ENCODE measurements at regions not wholly inside any gene's neighbourhood (a gene's known extent, or its start where the extent isn't known, plus 50 kb on each side); places are given as distances from the start of the nearest gene placed in this dataset.

DNA sequence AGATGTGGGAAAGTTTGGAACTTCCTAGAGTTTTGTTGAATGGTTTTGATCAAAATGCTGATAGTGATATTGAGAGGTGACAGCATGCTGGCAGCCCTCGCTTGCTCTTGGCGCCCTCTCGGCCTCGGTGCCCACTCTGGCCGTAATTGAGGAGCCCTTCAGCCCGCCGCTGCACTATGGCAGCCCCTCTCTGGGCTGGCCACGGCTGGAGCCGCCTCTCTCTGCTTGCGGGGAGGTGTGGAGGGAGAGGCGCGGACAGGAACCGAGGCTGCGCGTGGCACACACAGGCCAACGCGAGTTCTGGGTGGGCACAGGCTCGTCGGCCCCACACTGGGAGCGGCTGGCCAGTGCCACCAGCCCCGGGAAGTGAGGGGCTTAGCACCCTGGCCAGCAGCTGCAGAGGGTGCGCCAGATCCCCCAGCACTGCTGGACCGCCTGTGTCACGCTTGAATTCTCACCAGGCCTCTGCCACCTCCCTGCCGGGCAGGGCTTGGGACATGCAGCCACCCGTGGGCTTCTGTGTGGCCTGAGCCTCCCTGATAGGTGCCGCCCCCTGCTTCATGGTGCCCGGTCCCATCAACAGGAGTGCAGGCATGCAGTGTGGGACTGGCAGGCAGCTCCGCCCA, 488.5 kb downstream of the CYLC2 start:
- TF ChIP-seq, protein P1, sequence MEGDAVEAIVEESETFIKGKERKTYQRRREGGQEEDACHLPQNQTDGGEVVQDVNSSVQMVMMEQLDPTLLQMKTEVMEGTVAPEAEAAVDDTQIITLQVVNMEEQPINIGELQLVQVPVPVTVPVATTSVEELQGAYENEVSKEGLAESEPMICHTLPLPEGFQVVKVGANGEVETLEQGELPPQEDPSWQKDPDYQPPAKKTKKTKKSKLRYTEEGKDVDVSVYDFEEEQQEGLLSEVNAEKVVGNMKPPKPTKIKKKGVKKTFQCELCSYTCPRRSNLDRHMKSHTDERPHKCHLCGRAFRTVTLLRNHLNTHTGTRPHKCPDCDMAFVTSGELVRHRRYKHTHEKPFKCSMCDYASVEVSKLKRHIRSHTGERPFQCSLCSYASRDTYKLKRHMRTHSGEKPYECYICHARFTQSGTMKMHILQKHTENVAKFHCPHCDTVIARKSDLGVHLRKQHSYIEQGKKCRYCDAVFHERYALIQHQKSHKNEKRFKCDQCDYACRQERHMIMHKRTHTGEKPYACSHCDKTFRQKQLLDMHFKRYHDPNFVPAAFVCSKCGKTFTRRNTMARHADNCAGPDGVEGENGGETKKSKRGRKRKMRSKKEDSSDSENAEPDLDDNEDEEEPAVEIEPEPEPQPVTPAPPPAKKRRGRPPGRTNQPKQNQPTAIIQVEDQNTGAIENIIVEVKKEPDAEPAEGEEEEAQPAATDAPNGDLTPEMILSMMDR (IDR thresholded peaks at IDR 0.05) = no peak
- TF ChIP-seq POLR2A (IDR thresholded peaks at IDR 0.05) = no peak
